HCT116 (cell line): ENCODE measurements at regions not wholly inside any gene's neighbourhood (a gene's known extent, or its start where the extent isn't known, plus 50 kb on each side); places are given as distances from the start of the nearest gene placed in this dataset.

Experiments used
- ATAC-seq: fragments of 200-7000 bp; cut with Tn5 transposase; 2 replicates; pipeline ENCODE4 v1.9.1; 2020; ENCODE audit warnings: mild to moderate bottlenecking, moderate library complexity
- BruUV-seq: library from RNA; stranded (reverse); fragments of 400-500 nt; replicated peaks from 2 replicates; lab custom pipeline; 2021; lab: Mats Ljungman, UMichigan
- CTCF ChIA-PET: fragments of 300-600 bp; sonication (Branson Sonifier 250); formaldehyde crosslinking; loops from one replicate; lab custom pipeline; 2021; ENCODE audit warnings: antibody characterized with exemption; lab: Charles Lee
- POLR2A ChIA-PET: fragments of 300-600, 350-600 bp; sonication (Branson Sonifier 250); formaldehyde crosslinking; loops from one replicate; lab custom pipeline; 2021; ENCODE audit warnings: antibody characterized with exemption; lab: Charles Lee
- RAD21 ChIA-PET, 2 experiments: fragments of 300-600 bp; sonication (Branson Sonifier 250); formaldehyde crosslinking; loops; one replicate each; lab custom pipeline; 2023; ENCODE audit warnings: low total read pairs in 2 of 2; ENCODE audit not compliant: uncharacterized antibody in 2 of 2, unreplicated experiment in 2 of 2, low non-redundant PET in 1 of 2; lab: Charles Lee
- DNase-seq: peaks from one replicate; pipeline ENCODE4 v3.0.0-alpha.2; 2010; ENCODE audit warnings: low read depth, low spot score
- H2AFZ ChIP-seq: fragments of 200-600 bp; shearing (Covaris generic), sonication (generic); 2 replicates; pipeline ENCODE4 v1.6.1; 2017; ENCODE audit warnings: low read depth, mixed run types, mixed read lengths, antibody characterized with exemption, low read length; ENCODE audit not compliant: poor library complexity, severe bottlenecking
- H3K27ac ChIP-seq: 2 replicates; pipeline ENCODE4 v1.5.1; 2012; ENCODE audit warnings: low read depth, low read length
- H3K27me3 ChIP-seq: fragments of 200-600 bp; sonication (generic); 2 replicates; pipeline ENCODE4 v1.6.1; 2016; ENCODE audit warnings: mixed run types, low read length, mixed read lengths; ENCODE audit not compliant: insufficient read depth
- H3K36me3 ChIP-seq, 2 experiments: fragments of 200-500 bp in 1 of 2; fragments of 200-600 bp in 1 of 2; sonication (Bioruptor generic) in 1 of 2; sonication (generic) in 1 of 2; 2 replicates each; pipeline versions ENCODE4 v1.5.1 to v1.6.1; 2014 to 2016; ENCODE audit warnings: low read length in 2 of 2, inconsistent platforms in 1 of 2, mixed read lengths in 1 of 2, mixed run types in 1 of 2; ENCODE audit not compliant: insufficient read depth in 2 of 2, control insufficient read depth in 1 of 2
- H3K4me1 ChIP-seq, 2 experiments: fragments of 200-600 bp in 1 of 2; sonication (generic) in 1 of 2; 2 replicates each; pipeline versions ENCODE4 v1.5.1 to v1.6.1; 2012 to 2017; ENCODE audit warnings: low read length in 2 of 2, inconsistent platforms in 1 of 2, mild to moderate bottlenecking in 1 of 2, mixed read lengths in 1 of 2, mixed run types in 1 of 2, moderate library complexity in 1 of 2; ENCODE audit not compliant: insufficient read depth in 2 of 2, control insufficient read depth in 1 of 2
- H3K4me2 ChIP-seq: fragments of 200-600 bp; sonication (generic); 2 replicates; pipeline ENCODE4 v1.6.1; 2017; ENCODE audit warnings: mixed run types, low read length, mixed read lengths
- H3K4me3 ChIP-seq, 2 experiments: fragments of 200-600 bp in 1 of 2; sonication (generic) in 1 of 2; replicated peaks in 1 of 2; 2 replicates each; pipeline ENCODE4 v1.5.1; 2011 to 2016; ENCODE audit warnings: low read length in 2 of 2, control low read depth in 1 of 2, low read depth in 1 of 2, mild to moderate bottlenecking in 1 of 2, mixed read lengths in 1 of 2, mixed run types in 1 of 2
- H3K79me2 ChIP-seq: fragments of 200-600 bp; sonication (generic); 2 replicates; pipeline ENCODE4 v1.6.1; 2017; ENCODE audit warnings: mild to moderate bottlenecking, mixed run types, low read length, moderate library complexity, mixed read lengths; ENCODE audit not compliant: insufficient read depth
- H3K9ac ChIP-seq: fragments of 200-600 bp; sonication (generic); 2 replicates; pipeline ENCODE4 v1.6.1; 2016; ENCODE audit warnings: low read length, mixed read lengths
- H3K9me2 ChIP-seq: fragments of 200-600 bp; sonication (generic), shearing (Covaris generic); 2 replicates; pipeline ENCODE4 v1.6.1; 2017; ENCODE audit warnings: mixed run types, mild to moderate bottlenecking, moderate library complexity; ENCODE audit not compliant: insufficient read depth
- H3K9me3 ChIP-seq, 2 experiments: fragments of 200-500 bp in 1 of 2; fragments of 200-600 bp in 1 of 2; sonication (Bioruptor generic) in 1 of 2; sonication (generic) in 1 of 2; 2 replicates each; pipeline ENCODE4 v1.6.1; 2014 to 2017; ENCODE audit warnings: low read length in 2 of 2, mixed read lengths in 2 of 2, inconsistent platforms in 1 of 2, low read depth in 1 of 2, mild to moderate bottlenecking in 1 of 2, mixed run types in 1 of 2, moderate library complexity in 1 of 2; ENCODE audit not compliant: control insufficient read depth in 1 of 2, insufficient read depth in 1 of 2
- H4K20me1 ChIP-seq: fragments of 200-600 bp; sonication (generic), shearing (Covaris generic); 2 replicates; pipeline ENCODE4 v1.6.1; 2017; ENCODE audit warnings: mixed run types, mild to moderate bottlenecking, moderate library complexity; ENCODE audit not compliant: insufficient read depth
- CEBPB ChIP-seq: IDR thresholded peaks from 2 replicates; pipeline ENCODE4 v1.6.1; 2012; ENCODE audit warnings: low read depth
- EGR1 ChIP-seq: IDR thresholded peaks from 2 replicates; pipeline ENCODE4 v1.6.1; 2012; ENCODE audit warnings: low read depth
- ELF1 ChIP-seq: IDR thresholded peaks from 2 replicates; pipeline ENCODE4 v1.6.1; 2012; ENCODE audit warnings: low read depth, borderline replicate concordance
- EZH2 ChIP-seq: fragments of 200-600 bp; sonication (generic); IDR thresholded peaks from 2 replicates; pipeline ENCODE4 v1.6.1; 2017; ENCODE audit warnings: antibody characterized with exemption, mixed run types
- POLR2AphosphoS5 ChIP-seq: IDR thresholded peaks from 2 replicates; pipeline ENCODE4 v1.6.1; 2011; ENCODE audit warnings: mild to moderate bottlenecking, low read depth, low read length, moderate library complexity
- RAD21 ChIP-seq: IDR thresholded peaks from 2 replicates; pipeline ENCODE4 v1.6.1; 2012; ENCODE audit warnings: low read depth, mild to moderate bottlenecking
- SP1 ChIP-seq: IDR thresholded peaks from 2 replicates; pipeline ENCODE4 v1.6.1; 2012; ENCODE audit warnings: low read depth
- SRF ChIP-seq: IDR thresholded peaks from 2 replicates; pipeline ENCODE4 v1.6.1; 2012; ENCODE audit warnings: low read depth
- YY1 ChIP-seq: IDR thresholded peaks from 2 replicates; pipeline ENCODE4 v1.6.1; 2011; ENCODE audit warnings: low read length, low read depth, moderate library complexity, mild to moderate bottlenecking; ENCODE audit not compliant: insufficient replicate concordance; ENCODE audit errors: extremely low read depth
- ZNF274 ChIP-seq: fragments of 200-500 bp; sonication (Bioruptor generic); IDR thresholded peaks from 2 replicates; pipeline ENCODE4 v1.6.1; 2014; ENCODE audit warnings: mild to moderate bottlenecking, low read depth, low read length, inconsistent platforms
- intact Hi-C: fragments of 100-400 bp; cut with micrococcal nuclease; formaldehyde crosslinking; loops from 2 replicates; pipeline ENCODE4 v1.10.0; 2022
- TF ChIP-seq, protein P1 (sequence below): IDR thresholded peaks from 2 replicates; pipeline ENCODE4 v1.6.1; 2012
- TF ChIP-seq, protein P2 (sequence below): IDR thresholded peaks from 2 replicates; pipeline ENCODE4 v1.6.1; 2011; ENCODE audit warnings: mild to moderate bottlenecking, low read length, moderate library complexity; ENCODE audit not compliant: insufficient replicate concordance; ENCODE audit errors: extremely low read depth
- TF ChIP-seq, protein P3 (sequence below), 3 experiments: fragments of 200-600 bp in 1 of 3; sonication (generic) in 1 of 3; IDR thresholded peaks in 2 of 3; conservative IDR thresholded peaks in 1 of 3; 2 replicates each; pipeline ENCODE4 v1.5.1; 2012 to 2017; ENCODE audit warnings: low read depth in 2 of 3, low read length in 2 of 3, antibody characterized with exemption in 1 of 3, borderline replicate concordance in 1 of 3, control low read depth in 1 of 3, mild to moderate bottlenecking in 1 of 3, mixed read lengths in 1 of 3, mixed run types in 1 of 3, moderate library complexity in 1 of 3; ENCODE audit not compliant: insufficient read depth in 1 of 3

DNA sequence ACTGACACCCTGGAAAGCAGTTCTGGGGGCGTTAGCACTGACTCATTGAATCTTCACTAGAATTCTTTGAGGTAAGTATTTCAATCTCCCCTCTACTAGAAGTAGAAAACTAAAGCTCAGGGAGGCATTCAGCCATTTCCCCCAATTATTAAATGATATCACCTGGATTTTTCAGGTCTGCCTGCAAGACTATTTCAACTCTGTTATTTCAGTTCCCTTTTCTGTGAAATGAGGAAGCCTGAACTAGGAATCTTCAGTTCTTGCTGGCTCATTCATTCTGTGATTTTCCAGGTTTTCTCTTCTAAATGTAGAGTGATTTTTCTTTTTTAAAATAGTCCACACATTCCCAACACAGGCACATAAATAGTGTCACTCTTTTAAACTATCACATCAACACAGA, 337.0 kb upstream of the NR5A2 start:
- DNase-seq (no peak), ATAC-seq (no peak)
- H3K9me3 ChIP-seq, result no peaks in the 10 kb centered on the region
- peaks cover 13 to 57% of the 10 kb centered on the region in 2 experiments for H3K4me1 ChIP-seq
- H3K9me2 ChIP-seq, result no peaks in the 10 kb centered on the region
- H3K79me2 ChIP-seq, result no peaks in the 10 kb centered on the region
- CTCF ChIA-PET, result no interaction called here
- no peak overlapping the region for H3K4me2 ChIP-seq
- H4K20me1 ChIP-seq, result no peaks in the 10 kb centered on the region
- peak overlapping the region; percentile 89 for H2AFZ ChIP-seq
- H3K27ac ChIP-seq, result no peak overlapping the region
- H3K36me3 ChIP-seq, result no peaks in the 10 kb centered on the region
- no TSS peak for BruUV-seq
- H3K27me3 ChIP-seq, result no peaks in the 10 kb centered on the region
- TF ChIP-seq POLR2AphosphoS5 (no peak), YY1 (no peak), EZH2 (no peak), ELF1 (no peak), CEBPB (no peak), EGR1 (no peak), SRF (no peak), SP1 (no peak), ZNF274 (no peak), RAD21 (no peak)
- TF ChIP-seq, protein P1, sequence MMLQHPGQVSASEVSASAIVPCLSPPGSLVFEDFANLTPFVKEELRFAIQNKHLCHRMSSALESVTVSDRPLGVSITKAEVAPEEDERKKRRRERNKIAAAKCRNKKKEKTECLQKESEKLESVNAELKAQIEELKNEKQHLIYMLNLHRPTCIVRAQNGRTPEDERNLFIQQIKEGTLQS, result no peak
- TF ChIP-seq, protein P2, sequence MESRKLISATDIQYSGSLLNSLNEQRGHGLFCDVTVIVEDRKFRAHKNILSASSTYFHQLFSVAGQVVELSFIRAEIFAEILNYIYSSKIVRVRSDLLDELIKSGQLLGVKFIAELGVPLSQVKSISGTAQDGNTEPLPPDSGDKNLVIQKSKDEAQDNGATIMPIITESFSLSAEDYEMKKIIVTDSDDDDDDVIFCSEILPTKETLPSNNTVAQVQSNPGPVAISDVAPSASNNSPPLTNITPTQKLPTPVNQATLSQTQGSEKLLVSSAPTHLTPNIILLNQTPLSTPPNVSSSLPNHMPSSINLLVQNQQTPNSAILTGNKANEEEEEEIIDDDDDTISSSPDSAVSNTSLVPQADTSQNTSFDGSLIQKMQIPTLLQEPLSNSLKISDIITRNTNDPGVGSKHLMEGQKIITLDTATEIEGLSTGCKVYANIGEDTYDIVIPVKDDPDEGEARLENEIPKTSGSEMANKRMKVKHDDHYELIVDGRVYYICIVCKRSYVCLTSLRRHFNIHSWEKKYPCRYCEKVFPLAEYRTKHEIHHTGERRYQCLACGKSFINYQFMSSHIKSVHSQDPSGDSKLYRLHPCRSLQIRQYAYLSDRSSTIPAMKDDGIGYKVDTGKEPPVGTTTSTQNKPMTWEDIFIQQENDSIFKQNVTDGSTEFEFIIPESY, result no peak
- TF ChIP-seq, protein P3, sequence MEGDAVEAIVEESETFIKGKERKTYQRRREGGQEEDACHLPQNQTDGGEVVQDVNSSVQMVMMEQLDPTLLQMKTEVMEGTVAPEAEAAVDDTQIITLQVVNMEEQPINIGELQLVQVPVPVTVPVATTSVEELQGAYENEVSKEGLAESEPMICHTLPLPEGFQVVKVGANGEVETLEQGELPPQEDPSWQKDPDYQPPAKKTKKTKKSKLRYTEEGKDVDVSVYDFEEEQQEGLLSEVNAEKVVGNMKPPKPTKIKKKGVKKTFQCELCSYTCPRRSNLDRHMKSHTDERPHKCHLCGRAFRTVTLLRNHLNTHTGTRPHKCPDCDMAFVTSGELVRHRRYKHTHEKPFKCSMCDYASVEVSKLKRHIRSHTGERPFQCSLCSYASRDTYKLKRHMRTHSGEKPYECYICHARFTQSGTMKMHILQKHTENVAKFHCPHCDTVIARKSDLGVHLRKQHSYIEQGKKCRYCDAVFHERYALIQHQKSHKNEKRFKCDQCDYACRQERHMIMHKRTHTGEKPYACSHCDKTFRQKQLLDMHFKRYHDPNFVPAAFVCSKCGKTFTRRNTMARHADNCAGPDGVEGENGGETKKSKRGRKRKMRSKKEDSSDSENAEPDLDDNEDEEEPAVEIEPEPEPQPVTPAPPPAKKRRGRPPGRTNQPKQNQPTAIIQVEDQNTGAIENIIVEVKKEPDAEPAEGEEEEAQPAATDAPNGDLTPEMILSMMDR (IDR thresholded peaks at IDR 0.05 in 2 of 3, conservative IDR thresholded peaks at IDR 0.05 in 1 of 3; ENCODE audit: borderline replicate concordance in 1 of 3, insufficient read depth in 1 of 3, low read depth in 2 of 3, low read length in 2 of 3), result no peak
- no peak overlapping the region for H3K9ac ChIP-seq
- intact Hi-C loops, result no loop called here
- H3K4me3 ChIP-seq, result no peak overlapping the region
- RAD21 ChIA-PET, result no interaction called here
- POLR2A ChIA-PET, result no interaction called here
